ENCODE measurements at regions not wholly inside any gene's neighbourhood (a gene's known extent, or its start where the extent isn't known, plus 50 kb on each side); places are given as distances from the start of the nearest gene placed in this dataset.
"Not testable (repeated sequence)": the region's sequence is repeated elsewhere in the genome, so short reads cannot be mapped to it uniquely, and the experiment has no call there.

- DNase-seq, result no peak
Observed at GRCh38 chr3:151675858-151676615, 57.7 kb upstream of the AADACL2 start.

GRCh38 chr3:151673974-151674373 lies 59.8 kb upstream of the AADACL2 start:
- no peak for DNase-seq

- DNase-seq, result not testable (repeated sequence)
Observed at GRCh38 chr3:151667762-151668161, 66.0 kb upstream of the AADACL2 start.

GRCh38 chr3:151660885-151661284 lies 72.8 kb upstream of the AADACL2 start:
- no peak for DNase-seq

GRCh38 chr3:151644986-151645385 lies 88.7 kb upstream of the AADACL2 start:
- DNase-seq, result no peak

- no peak for DNase-seq
Observed at GRCh38 chr3:151644020-151644620, 89.6 kb upstream of the AADACL2 start.

- DNase-seq, result peak; percentile 40
Observed at GRCh38 chr3:151639418-151639740, 94.3 kb upstream of the AADACL2 start.

GRCh38 chr3:151638555-151639417 lies 94.9 kb upstream of the AADACL2 start:
- no peak for DNase-seq

GRCh38 chr3:151635905-151636304 lies 97.8 kb upstream of the AADACL2 start:
- DNase-seq, result no peak

- DNase-seq, result no peak
Observed at GRCh38 chr3:151631946-151632345, 101.8 kb upstream of the AADACL2 start.

- DNase-seq, result no peak
Observed at GRCh38 chr3:151630938-151631441, 102.7 kb upstream of the AADACL2 start.

- DNase-seq, result no peak
Observed at GRCh38 chr3:151630035-151630434, 103.7 kb upstream of the AADACL2 start.

GRCh38 chr3:151625586-151625985 lies 108.1 kb upstream of the AADACL2 start:
- no peak for DNase-seq

- DNase-seq, result no peak
Observed at GRCh38 chr3:151625086-151625485, 108.6 kb upstream of the AADACL2 start.

GRCh38 chr3:151620071-151620470 lies 113.7 kb upstream of the AADACL2 start:
- no peak for DNase-seq

GRCh38 chr3:151615464-151615863 lies 118.3 kb upstream of the AADACL2 start:
- no peak for DNase-seq

- DNase-seq, result no peak
Observed at GRCh38 chr3:151612115-151612514, 121.6 kb upstream of the AADACL2 start.

- DNase-seq, result no peak
Observed at GRCh38 chr3:151611419-151611818, 122.3 kb upstream of the AADACL2 start.

GRCh38 chr3:151609491-151609890 lies 124.2 kb upstream of the AADACL2 start:
- DNase-seq, result no peak

- no peak for DNase-seq
Observed at GRCh38 chr3:151604891-151605290, 128.8 kb upstream of the AADACL2 start.

- no peak for DNase-seq
Observed at GRCh38 chr3:151600783-151601182, 132.9 kb upstream of the AADACL2 start.

GRCh38 chr3:151599103-151599672 lies 134.5 kb upstream of the AADACL2 start:
- peak; percentile 40 for DNase-seq

GRCh38 chr3:151596940-151597339 lies 136.1 kb upstream of the IGSF10 start:
- DNase-seq, result no peak

All from right hindlimb (tissue), 1 donor.